IPS DF 6.9 (cell line): ENCODE measurements at regions not wholly inside any gene's neighbourhood (a gene's known extent, or its start where the extent isn't known, plus 50 kb on each side); places are given as distances from the start of the nearest gene placed in this dataset.
"Not testable (repeated sequence)": the region's sequence is repeated elsewhere in the genome, so short reads cannot be mapped to it uniquely, and the experiment has no call there.

Experiments
- DNase-seq: peaks from one replicate; pipeline ENCODE4 v3.0.0-alpha.2; 2013; ENCODE audit warnings: low read depth, low spot score
- H3K27ac ChIP-seq: one replicate; pipeline ENCODE4 v1.5.1; 2013; ENCODE audit warnings: low read length, control low read depth
- H3K27me3 ChIP-seq: 2 replicates; pipeline ENCODE4 v1.6.1; 2013; ENCODE audit warnings: mild to moderate bottlenecking, low read length; ENCODE audit not compliant: control insufficient read depth, insufficient read depth
- H3K36me3 ChIP-seq: 2 replicates; pipeline ENCODE4 v1.6.1; 2013; ENCODE audit warnings: low read length; ENCODE audit not compliant: control insufficient read depth, insufficient read depth
- H3K4me1 ChIP-seq: 2 replicates; pipeline ENCODE4 v1.6.1; 2013; ENCODE audit warnings: low read length; ENCODE audit not compliant: control insufficient read depth, insufficient read depth
- H3K4me3 ChIP-seq: 2 replicates; pipeline ENCODE4 v1.5.1; 2013; ENCODE audit warnings: mild to moderate bottlenecking, low read length
- H3K9me3 ChIP-seq: 2 replicates; pipeline ENCODE4 v1.6.1; 2013; ENCODE audit warnings: low read length, inconsistent platforms; ENCODE audit not compliant: control insufficient read depth, insufficient read depth
- WGBS: extraction: QIAGEN DNeasy Blood & Tissue Kit; methylation state at CpG from one replicate; pipeline ENCODE4 v1.1.7; 2013; ENCODE audit warnings: mixed read lengths, missing lambda C conversion rate; ENCODE audit not compliant: insufficient read length, insufficient coverage; 5-methylcytosine and 5-hydroxymethylcytosine counted together

- not testable (repeated sequence) for H3K36me3 ChIP-seq, H3K27me3 ChIP-seq, H3K4me1 ChIP-seq, H3K9me3 ChIP-seq, H3K27ac ChIP-seq, H3K4me3 ChIP-seq, DNase-seq
- WGBS, result no CpG with 5 or more reads among the region's 9 CpGs
Observed at GRCh38 chrX:128674326-128675086, 622.3 kb upstream of the ACTRT1 start.

DNA sequence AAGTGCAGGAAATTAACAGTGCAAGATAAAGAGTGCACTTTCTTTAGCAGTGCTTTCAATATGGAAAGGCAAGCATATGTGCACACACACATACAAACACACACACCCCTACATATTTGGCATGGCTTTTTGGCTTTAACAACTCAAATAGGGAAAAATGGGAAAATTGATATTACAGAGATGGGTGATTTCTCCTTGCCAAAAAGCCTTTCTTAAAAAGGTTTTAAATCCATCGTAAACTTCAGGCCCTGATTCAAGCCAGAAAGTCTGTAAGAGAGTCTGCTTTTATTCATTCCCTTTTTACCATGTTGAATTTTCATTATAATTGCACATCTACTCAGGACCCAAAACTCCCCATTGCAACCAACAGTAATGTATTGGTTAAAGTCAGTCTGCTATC lies 612.0 kb upstream of the ACTRT1 start:
- Histone ChIP-seq H3K27me3 (no peaks in the 10 kb centered on the region), H3K27ac (no peak overlapping the region), H3K36me3 (no peaks in the 10 kb centered on the region), H3K4me3 (no peak overlapping the region), H3K9me3 (no peaks in the 10 kb centered on the region), H3K4me1 (no peaks in the 10 kb centered on the region)
- DNase-seq, result no peak
- no CpG with 5 or more reads among the region's 1 CpG for WGBS

GRCh38 chrX:128653524-128654060 lies 601.4 kb upstream of the ACTRT1 start:
- Histone ChIP-seq H3K27ac (no peak overlapping the region), H3K27me3 (no peaks in the 10 kb centered on the region), H3K36me3 (no peaks in the 10 kb centered on the region), H3K4me3 (no peak overlapping the region), H3K9me3 (no peaks in the 10 kb centered on the region; the same call in 1 of the 2 replicates), H3K4me1 (no peaks in the 10 kb centered on the region)
- no CpG with 5 or more reads among the region's 6 CpGs for WGBS
- DNase-seq, result no peak

DNA sequence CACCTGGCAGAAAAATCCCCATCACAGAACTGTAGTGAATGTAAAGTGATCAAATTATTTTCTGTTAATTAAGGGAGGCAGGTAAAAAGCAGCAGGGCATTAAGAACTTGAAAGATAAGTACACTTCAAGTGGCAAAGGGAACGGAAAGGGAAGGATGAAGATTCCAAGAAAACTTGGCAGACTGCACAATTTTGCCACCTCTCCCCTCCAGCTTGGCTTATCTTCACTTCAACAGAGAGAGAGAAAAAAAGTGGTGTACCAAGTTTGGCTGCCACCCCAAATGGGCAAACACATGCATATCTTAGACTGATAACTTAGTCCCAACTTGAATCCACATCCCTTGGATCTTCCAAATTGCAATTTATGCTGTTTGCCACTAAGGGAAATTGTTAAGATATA lies 598.1 kb upstream of the ACTRT1 start:
- Histone ChIP-seq H3K27me3 (no peaks in the 10 kb centered on the region), H3K9me3 (no peaks in the 10 kb centered on the region), H3K36me3 (no peaks in the 10 kb centered on the region), H3K4me1 (no peaks in the 10 kb centered on the region), H3K27ac (no peak overlapping the region), H3K4me3 (no peak overlapping the region)
- no peak for DNase-seq
- WGBS, result no CpG with 5 or more reads among the region's 1 CpG

DNA sequence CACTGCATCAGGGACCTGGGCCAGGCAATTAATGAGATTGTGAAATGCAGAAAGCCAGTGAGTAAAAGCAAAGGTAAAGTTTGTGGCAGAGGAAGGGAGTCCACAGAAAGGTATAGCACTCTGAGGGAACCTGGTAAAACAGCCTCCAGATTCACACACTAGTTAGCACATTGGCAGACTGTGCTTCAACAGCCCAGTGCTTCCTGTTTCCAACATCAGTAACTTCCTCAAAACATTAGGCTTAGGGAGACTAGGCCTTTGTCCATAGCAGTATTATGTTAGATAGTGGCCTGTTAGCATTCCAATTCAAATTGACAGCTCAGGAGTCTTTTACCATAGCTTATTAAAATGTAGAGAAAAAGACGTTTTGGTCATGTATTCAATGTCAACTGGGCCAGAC lies 582.6 kb upstream of the ACTRT1 start:
- WGBS, result no CpG with 5 or more reads among the region's 1 CpG
- H3K9me3 ChIP-seq, result no peaks in the 10 kb centered on the region
- no peak for DNase-seq
- no peaks in the 10 kb centered on the region for H3K36me3 ChIP-seq
- H3K4me1 ChIP-seq, result no peaks in the 10 kb centered on the region
- H3K27ac ChIP-seq, result no peak overlapping the region
- H3K4me3 ChIP-seq, result no peak overlapping the region
- H3K27me3 ChIP-seq, result no peaks in the 10 kb centered on the region

GRCh38 chrX:128623361-128623760 lies 571.2 kb upstream of the ACTRT1 start:
- Histone ChIP-seq H3K4me3 (no peak overlapping the region), H3K9me3 (no peaks in the 10 kb centered on the region), H3K4me1 (no peaks in the 10 kb centered on the region), H3K27ac (no peak overlapping the region), H3K36me3 (no peaks in the 10 kb centered on the region), H3K27me3 (no peaks in the 10 kb centered on the region)
- DNase-seq, result no peak
- no CpG with 5 or more reads among the region's 1 CpG for WGBS

DNA sequence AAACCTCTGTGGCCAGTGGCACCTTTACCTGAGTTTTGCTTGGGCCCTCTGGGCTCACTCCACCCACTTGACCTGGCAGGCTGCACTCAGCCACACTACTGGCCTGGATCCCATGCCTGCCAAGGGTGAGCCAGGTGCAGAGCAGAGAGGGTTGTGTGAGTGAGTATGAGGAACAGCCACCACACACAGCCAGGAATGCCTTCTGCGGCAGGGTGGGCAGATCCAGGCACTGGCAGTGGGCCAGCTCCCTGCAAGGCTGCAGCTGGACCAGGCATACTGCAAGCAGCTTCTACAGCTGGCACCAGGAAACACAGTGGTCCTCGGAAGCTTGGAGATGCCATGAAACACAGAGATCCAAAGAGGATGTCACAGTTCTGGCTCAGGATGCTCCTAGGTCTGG lies 570.1 kb upstream of the ACTRT1 start:
- Histone ChIP-seq H3K4me3 (no peak overlapping the region), H3K4me1 (no peaks in the 10 kb centered on the region), H3K27me3 (no peaks in the 10 kb centered on the region), H3K9me3 (no peaks in the 10 kb centered on the region), H3K27ac (no peak overlapping the region), H3K36me3 (no peaks in the 10 kb centered on the region)
- WGBS, result no CpG with 5 or more reads among the region's 2 CpGs
- DNase-seq, result no peak

DNA sequence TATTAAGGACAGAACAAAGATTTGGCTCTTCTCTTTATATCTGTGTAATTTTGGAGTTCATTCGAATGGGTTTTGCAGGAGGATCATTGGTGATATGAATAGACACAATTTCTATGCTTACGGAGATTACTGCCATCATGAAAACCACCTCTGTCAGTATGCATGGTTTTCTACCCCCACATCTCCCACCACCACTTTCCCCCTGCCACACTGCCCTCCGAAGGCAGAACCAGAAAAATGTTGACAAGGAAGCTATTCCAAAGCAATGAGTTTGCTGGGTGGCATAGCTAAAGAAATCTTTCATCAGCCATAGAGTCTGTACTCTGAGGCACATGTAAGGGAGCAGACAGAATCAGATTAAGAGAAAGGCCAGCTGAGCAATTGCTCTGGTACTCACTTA lies 567.3 kb upstream of the ACTRT1 start:
- Histone ChIP-seq H3K4me3 (no peak overlapping the region), H3K27ac (no peak overlapping the region), H3K27me3 (no peaks in the 10 kb centered on the region), H3K4me1 (no peaks in the 10 kb centered on the region), H3K9me3 (no peaks in the 10 kb centered on the region), H3K36me3 (no peaks in the 10 kb centered on the region)
- no peak for DNase-seq
- WGBS, result no CpG with 5 or more reads among the region's 3 CpGs

DNA sequence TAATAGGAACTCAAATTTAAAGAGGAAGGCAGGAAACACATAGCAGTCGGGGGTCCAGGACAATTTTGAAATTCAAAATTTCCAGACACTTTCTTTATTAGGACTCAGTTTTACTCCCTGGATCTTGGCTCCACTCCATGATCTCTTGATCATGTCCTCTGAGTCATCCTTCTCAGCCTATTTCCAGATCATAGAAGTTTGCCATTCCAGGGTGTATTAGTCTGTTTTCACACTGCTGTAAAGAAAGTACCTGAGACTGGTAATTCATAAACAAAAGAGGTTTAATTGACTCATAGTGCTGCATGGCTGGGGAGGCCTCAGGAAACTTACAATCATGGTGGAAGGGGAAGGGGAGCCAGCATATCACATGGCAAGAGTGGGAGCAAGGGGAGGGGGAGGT lies 564.7 kb upstream of the ACTRT1 start:
- no CpG with 5 or more reads among the region's 1 CpG for WGBS
- Histone ChIP-seq H3K4me1 (no peaks in the 10 kb centered on the region), H3K4me3 (no peak overlapping the region), H3K27ac (no peak overlapping the region), H3K36me3 (no peaks in the 10 kb centered on the region), H3K27me3 (no peaks in the 10 kb centered on the region), H3K9me3 (no peaks in the 10 kb centered on the region)
- no peak for DNase-seq

GRCh38 chrX:128606817-128607216 lies 554.6 kb upstream of the ACTRT1 start:
- H3K4me1 ChIP-seq, DNase-seq, H3K36me3 ChIP-seq, H3K9me3 ChIP-seq, H3K27ac ChIP-seq, H3K4me3 ChIP-seq, H3K27me3 ChIP-seq: not testable (repeated sequence)
- no CpG with 5 or more reads among the region's 16 CpGs for WGBS

DNA sequence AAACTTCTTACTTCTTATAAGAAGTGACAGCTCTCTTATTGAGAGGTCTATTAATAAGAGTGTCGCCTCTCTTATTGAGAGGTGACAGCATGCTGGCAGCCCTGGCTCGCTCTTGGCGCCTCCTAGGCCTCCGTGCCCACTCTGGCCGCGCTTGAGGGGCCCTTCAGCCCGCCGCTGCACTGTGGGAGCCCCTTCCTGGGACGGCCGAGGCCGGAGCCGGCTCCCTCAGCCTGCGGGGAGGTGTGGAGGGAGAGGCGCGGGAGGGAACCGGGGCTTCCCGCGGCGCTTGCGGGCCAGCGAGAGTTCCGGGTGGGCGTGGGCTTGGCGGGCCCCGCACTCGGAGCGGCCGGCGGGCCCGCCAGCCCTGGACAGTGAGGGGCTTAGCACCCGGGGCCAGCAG lies 554.2 kb upstream of the ACTRT1 start:
- not testable (repeated sequence) for DNase-seq, H3K4me3 ChIP-seq, H3K9me3 ChIP-seq, H3K36me3 ChIP-seq, H3K27me3 ChIP-seq, H3K27ac ChIP-seq, H3K4me1 ChIP-seq
- no CpG with 5 or more reads among the region's 31 CpGs for WGBS
